ENCODE measurements at regions not wholly inside any gene's neighbourhood (a gene's known extent, or its start where the extent isn't known, plus 50 kb on each side); places are given as distances from the start of the nearest gene placed in this dataset.

GRCh38 chr1:60461925-60462595 is 388.5 kb upstream of the C1orf87 start:
- DNase-seq (ENCODE audit: low read depth, low spot score), result no peak

GRCh38 chr1:60458111-60458510 is 384.5 kb upstream of the C1orf87 start:
- no peak for DNase-seq (ENCODE audit: low read depth, low spot score)

DNA sequence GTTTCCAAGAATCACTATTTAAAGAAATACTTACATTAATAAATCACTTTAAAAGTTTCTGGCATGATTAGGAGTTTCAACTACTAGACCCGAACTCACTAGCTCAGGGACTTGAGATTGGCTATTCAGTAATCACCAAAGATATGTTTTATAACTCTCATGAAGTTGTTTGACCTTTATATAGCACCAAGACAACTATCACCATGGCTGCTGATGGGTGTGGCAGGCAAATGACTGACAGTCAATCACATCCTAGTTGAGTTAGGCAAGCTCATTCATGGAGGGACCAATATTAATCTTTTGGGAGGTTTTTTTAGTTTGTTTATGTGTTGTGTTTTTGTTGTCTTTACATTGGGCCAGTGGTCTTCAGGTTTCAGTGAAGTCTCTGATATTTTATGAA is 376.3 kb upstream of the C1orf87 start:
- DNase-seq (ENCODE audit: low read depth, low spot score), result no peak

GRCh38 chr1:60448850-60449249 is 375.3 kb upstream of the C1orf87 start:
- no peak for DNase-seq (ENCODE audit: low read depth, low spot score)

GRCh38 chr1:60444680-60445079 is 371.1 kb upstream of the C1orf87 start:
- no peak for DNase-seq (ENCODE audit: low read depth, low spot score)

GRCh38 chr1:60436186-60436585 is 362.6 kb upstream of the C1orf87 start:
- DNase-seq (ENCODE audit: low read depth, low spot score), result no peak

GRCh38 chr1:60431593-60431992 is 358.0 kb upstream of the C1orf87 start:
- no peak for DNase-seq (ENCODE audit: low read depth, low spot score)

DNA sequence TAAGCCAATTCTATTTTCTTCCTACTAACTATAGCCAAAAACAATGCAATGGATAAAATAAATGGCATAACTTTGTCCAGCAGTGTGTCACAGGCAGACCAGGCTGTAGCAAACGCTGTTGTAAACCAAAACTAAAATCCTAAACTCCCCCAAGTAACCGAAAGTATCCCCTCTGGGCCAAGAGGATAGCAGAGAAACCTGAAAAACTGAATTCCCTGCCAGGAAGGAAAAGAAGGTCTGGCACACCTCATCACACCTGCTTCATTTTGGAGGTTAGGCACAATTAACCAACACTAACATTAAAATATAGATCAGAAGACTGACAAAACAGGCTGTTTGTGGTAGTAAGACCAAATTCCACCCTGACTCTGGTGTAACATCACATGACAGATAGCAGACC is 356.8 kb upstream of the C1orf87 start:
- no peak for DNase-seq (ENCODE audit: low read depth, low spot score)

DNA sequence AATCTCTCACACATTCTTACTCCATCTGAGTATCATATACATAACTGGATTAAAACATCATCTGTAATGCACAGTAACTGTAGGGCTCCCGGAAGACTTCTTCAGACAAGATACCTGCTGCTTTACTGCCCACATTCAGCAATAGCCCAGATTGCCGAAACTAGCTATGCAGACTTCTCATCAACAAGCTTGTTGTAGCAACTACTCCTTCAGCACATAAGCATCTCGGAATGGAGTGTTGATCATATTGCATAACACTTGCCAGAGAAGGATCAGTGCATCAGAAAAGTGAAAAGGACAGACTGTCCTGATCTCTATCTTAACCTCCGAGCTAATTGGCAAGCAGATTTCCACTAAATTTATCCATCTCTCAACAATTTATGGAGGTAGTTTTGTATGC is 354.6 kb upstream of the C1orf87 start:
- no peak for DNase-seq (ENCODE audit: low read depth, low spot score)

DNA sequence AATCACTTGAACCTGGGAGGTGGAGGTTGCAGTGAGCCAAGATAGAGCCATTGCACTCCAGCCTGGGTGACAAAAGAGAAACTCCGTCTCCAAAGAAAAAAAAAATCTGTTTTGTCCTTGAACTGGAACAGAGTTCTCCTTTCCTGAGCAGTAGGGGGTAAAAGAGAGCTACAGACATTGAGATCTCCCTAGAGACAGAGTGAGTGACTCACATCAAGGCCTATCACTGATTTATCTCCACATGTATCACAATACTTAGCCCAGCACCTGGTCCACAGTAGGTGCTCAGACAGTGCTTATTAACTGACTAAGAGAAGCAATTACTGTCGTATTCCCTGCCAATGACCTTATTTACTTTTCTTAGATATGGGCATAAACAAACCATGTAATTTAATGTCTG is 354.1 kb upstream of the C1orf87 start:
- DNase-seq (ENCODE audit: low read depth, low spot score), result no peak

DNA sequence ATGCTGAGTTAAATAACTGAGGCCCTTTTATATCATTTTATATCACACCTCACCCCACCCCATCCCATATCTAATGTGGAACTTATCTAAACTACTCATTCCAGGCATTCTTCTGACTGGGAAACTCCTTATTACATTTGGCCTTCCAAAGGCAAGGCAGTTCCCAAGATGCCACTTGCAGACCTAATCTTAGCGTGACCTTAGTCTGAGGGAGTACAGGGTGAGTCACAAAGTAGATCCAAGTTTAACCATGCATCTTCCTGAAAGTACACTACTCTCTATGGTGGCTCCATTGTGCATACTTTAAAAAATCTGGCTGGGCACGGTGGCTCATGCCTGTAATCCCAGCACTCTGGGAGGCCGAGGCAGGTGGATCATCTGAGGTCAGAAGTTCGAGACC is 353.6 kb upstream of the C1orf87 start:
- no peak for DNase-seq (ENCODE audit: low read depth, low spot score)

GRCh38 chr1:60425528-60425927 is 352.0 kb upstream of the C1orf87 start:
- DNase-seq (ENCODE audit: low read depth, low spot score), result no peak

- DNase-seq (ENCODE audit: low read depth, low spot score), result no peak
Measured at GRCh38 chr1:60423146-60423780, 349.7 kb upstream of the C1orf87 start.

- no peak for DNase-seq (ENCODE audit: low read depth, low spot score)
Measured at GRCh38 chr1:60421965-60422364, 348.4 kb upstream of the C1orf87 start.

GRCh38 chr1:60419023-60419422 is 345.5 kb upstream of the C1orf87 start:
- DNase-seq (ENCODE audit: low read depth, low spot score), result no peak

DNA sequence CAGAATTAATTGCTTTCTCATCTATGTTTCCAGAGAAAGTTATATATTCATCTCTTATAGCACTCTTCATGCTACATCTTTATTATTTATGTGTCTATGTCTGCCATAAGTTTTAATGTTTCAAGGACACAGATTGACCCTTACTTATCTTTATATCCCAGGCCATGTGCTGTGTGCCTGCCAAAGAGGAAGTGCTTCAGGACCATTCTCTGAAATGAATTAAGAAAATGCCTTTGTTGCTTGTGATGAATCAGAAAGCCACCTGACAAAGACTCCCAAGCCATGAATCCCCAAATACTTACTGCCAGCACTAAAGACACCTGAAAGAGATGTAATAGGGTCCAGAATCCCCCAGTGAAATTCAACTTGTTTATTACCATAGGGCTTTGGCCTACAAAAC is 342.1 kb upstream of the C1orf87 start:
- no peak for DNase-seq (ENCODE audit: low read depth, low spot score)

DNA sequence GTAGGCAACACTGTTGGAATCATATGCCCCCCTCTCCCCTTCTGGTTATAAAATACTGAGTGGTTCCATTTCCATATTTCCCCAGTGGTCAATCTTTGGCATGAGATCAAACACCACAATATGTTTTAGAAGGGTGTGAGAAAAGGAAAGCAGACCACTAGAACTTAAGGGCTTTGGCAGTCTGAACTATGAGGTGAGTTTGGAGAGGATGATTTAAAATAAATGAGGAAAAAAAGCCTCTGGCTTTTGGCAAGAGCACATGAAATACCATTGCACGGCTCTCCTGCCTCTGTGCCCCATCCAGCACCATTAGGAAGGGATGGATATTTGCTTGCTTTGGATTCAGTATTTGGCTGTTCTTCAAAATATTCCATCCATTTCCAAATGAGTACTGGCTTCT is 339.5 kb upstream of the C1orf87 start:
- DNase-seq (ENCODE audit: low read depth, low spot score), result no peak

GRCh38 chr1:60411591-60411990 is 338.0 kb upstream of the C1orf87 start:
- DNase-seq (ENCODE audit: low read depth, low spot score), result no peak

- no peak for DNase-seq (ENCODE audit: low read depth, low spot score)
Measured at GRCh38 chr1:60402816-60403215, 329.2 kb upstream of the C1orf87 start.

- no peak for DNase-seq (ENCODE audit: low read depth, low spot score)
Measured at GRCh38 chr1:60402216-60402615, 328.6 kb upstream of the C1orf87 start.

DNA sequence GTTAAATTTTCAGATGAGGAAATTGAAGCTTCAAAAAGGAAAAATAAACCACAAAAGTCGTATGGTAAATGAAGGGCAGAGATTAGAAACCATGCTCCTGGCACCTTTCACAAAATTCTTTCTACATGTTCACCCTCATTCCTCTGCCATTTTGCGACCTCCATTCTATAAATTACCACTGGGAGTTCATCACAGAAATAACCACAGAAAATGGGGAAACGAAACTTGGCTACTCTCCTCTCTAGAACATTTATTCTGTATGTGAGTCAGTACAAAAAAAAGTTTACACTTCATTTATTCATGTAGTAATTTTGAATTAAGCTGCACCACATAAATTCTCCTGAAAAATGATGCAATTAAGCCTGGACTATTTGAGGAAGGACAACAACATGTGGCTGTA is 320.9 kb upstream of the C1orf87 start:
- no peak for DNase-seq (ENCODE audit: low read depth, low spot score)

GRCh38 chr1:60390593-60391282 is 317.2 kb upstream of the C1orf87 start:
- no peak for DNase-seq (ENCODE audit: low read depth, low spot score)

Measured in iPS DF 19.7 (cell line).